ENCODE measurements at regions not wholly inside any gene's neighbourhood (a gene's known extent, or its start where the extent isn't known, plus 50 kb on each side); places are given as distances from the start of the nearest gene placed in this dataset.

- TF ChIP-seq CTCF (IDR thresholded peaks at IDR 0.05) (no peak), POLR2A (IDR thresholded peaks at IDR 0.05) (no peak)
Measured at GRCh38 chr2:58574873-58575272, 333.7 kb upstream of the FANCL start.
